ENCODE measurements at regions not wholly inside any gene's neighbourhood (a gene's known extent, or its start where the extent isn't known, plus 50 kb on each side); places are given as distances from the start of the nearest gene placed in this dataset.

DNA sequence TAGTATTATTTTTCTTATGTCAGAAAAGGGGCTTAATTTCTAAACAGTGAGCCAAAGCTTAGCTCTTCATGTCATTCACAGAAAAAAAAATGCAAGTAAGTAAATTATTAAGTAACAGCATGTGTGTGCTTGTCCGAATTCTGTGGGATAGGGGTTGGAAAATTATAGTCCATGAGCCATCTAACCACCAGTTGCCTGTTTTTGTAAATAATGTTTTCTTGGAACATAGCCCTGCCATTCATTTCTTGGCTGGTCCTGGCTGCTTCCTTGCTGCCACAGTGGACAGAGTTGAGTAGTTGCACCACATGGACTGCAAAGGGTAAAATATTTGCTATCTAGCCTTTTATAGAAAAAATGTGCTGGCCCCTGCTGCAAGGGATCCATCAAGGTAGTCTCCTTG is 513.7 kb upstream of the WWC1 start:
- Histone ChIP-seq H3K9me3 (ENCODE audit: control insufficient read depth, low read length) (no peaks in the 10 kb centered on the region), H3K4me1 (ENCODE audit: control insufficient read depth, insufficient read depth, low read length, poor library complexity, severe bottlenecking) (no peaks in the 10 kb centered on the region), H3K4me3 (ENCODE audit: insufficient read depth, low read depth, low read length, poor library complexity, severe bottlenecking) (no peak overlapping the region), H3K27me3 (replicated peaks; ENCODE audit: control insufficient read depth, insufficient read depth, low read length, poor library complexity, severe bottlenecking) (no peaks in the 10 kb centered on the region), H3K36me3 (ENCODE audit: control insufficient read depth, insufficient read depth, low read length) (no peaks in the 10 kb centered on the region), H3K27ac (ENCODE audit: insufficient read depth, low read length, poor library complexity, severe bottlenecking) (no peak overlapping the region)
- no peak for DNase-seq

GRCh38 chr5:167778228-167778627 is 513.2 kb upstream of the WWC1 start:
- H3K36me3 ChIP-seq (ENCODE audit: control insufficient read depth, insufficient read depth, low read length): no peaks in the 10 kb centered on the region
- no peaks in the 10 kb centered on the region for H3K4me1 ChIP-seq (ENCODE audit: control insufficient read depth, insufficient read depth, low read length, poor library complexity, severe bottlenecking)
- no peak overlapping the region for H3K27ac ChIP-seq (ENCODE audit: insufficient read depth, low read length, poor library complexity, severe bottlenecking)
- no peaks in the 10 kb centered on the region for H3K27me3 ChIP-seq (replicated peaks; ENCODE audit: control insufficient read depth, insufficient read depth, low read length, poor library complexity, severe bottlenecking)
- H3K4me3 ChIP-seq (ENCODE audit: insufficient read depth, low read depth, low read length, poor library complexity, severe bottlenecking): no peak overlapping the region
- no peak for DNase-seq
- no peaks in the 10 kb centered on the region for H3K9me3 ChIP-seq (ENCODE audit: control insufficient read depth, low read length)

DNA sequence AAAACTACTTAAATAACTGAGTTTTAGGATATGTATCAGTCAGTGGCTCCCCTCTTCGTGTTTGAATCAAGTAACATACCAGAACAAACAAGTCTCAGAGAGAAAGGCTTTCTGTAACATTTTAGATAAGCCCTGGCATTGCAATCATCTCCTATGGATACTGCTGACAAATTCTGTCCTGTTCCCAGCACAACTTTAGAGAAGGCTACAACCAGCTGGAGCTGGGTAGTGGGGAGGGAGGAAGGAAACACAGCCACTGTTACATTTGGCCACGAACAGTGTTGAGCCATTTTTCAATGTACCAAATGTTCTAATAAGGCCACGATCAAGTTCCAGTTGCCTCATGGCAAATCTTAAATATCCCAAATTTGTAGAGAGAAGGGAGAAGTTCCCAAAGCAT is 511.8 kb upstream of the WWC1 start:
- Histone ChIP-seq H3K36me3 (ENCODE audit: control insufficient read depth, insufficient read depth, low read length) (no peaks in the 10 kb centered on the region), H3K4me3 (ENCODE audit: insufficient read depth, low read depth, low read length, poor library complexity, severe bottlenecking) (no peak overlapping the region), H3K4me1 (ENCODE audit: control insufficient read depth, insufficient read depth, low read length, poor library complexity, severe bottlenecking) (no peaks in the 10 kb centered on the region), H3K9me3 (ENCODE audit: control insufficient read depth, low read length) (no peaks in the 10 kb centered on the region), H3K27me3 (replicated peaks; ENCODE audit: control insufficient read depth, insufficient read depth, low read length, poor library complexity, severe bottlenecking) (no peaks in the 10 kb centered on the region), H3K27ac (ENCODE audit: insufficient read depth, low read length, poor library complexity, severe bottlenecking) (no peak overlapping the region)
- no peak for DNase-seq

- no peaks in the 10 kb centered on the region for H3K9me3 ChIP-seq (ENCODE audit: control insufficient read depth, low read length)
- no peak overlapping the region for H3K4me3 ChIP-seq (ENCODE audit: insufficient read depth, low read depth, low read length, poor library complexity, severe bottlenecking)
- no peak for DNase-seq
- H3K36me3 ChIP-seq (ENCODE audit: control insufficient read depth, insufficient read depth, low read length): no peaks in the 10 kb centered on the region
- H3K27ac ChIP-seq (ENCODE audit: insufficient read depth, low read length, poor library complexity, severe bottlenecking): no peak overlapping the region
- no peaks in the 10 kb centered on the region for H3K4me1 ChIP-seq (ENCODE audit: control insufficient read depth, insufficient read depth, low read length, poor library complexity, severe bottlenecking)
- no peaks in the 10 kb centered on the region for H3K27me3 ChIP-seq (replicated peaks; ENCODE audit: control insufficient read depth, insufficient read depth, low read length, poor library complexity, severe bottlenecking)
Measured at GRCh38 chr5:167780177-167780576, 511.3 kb upstream of the WWC1 start.

GRCh38 chr5:167783145-167783817 is 508.2 kb upstream of the WWC1 start:
- H3K4me1 ChIP-seq (ENCODE audit: control insufficient read depth, insufficient read depth, low read length, poor library complexity, severe bottlenecking): no peaks in the 10 kb centered on the region
- no peak for DNase-seq
- H3K27ac ChIP-seq (ENCODE audit: insufficient read depth, low read length, poor library complexity, severe bottlenecking): no peak overlapping the region

GRCh38 chr5:167785106-167785505 is 506.3 kb upstream of the WWC1 start:
- no peak for DNase-seq
- Histone ChIP-seq H3K27ac (ENCODE audit: insufficient read depth, low read length, poor library complexity, severe bottlenecking) (no peak overlapping the region), H3K4me1 (ENCODE audit: control insufficient read depth, insufficient read depth, low read length, poor library complexity, severe bottlenecking) (no peaks in the 10 kb centered on the region), H3K27me3 (replicated peaks; ENCODE audit: control insufficient read depth, insufficient read depth, low read length, poor library complexity, severe bottlenecking) (no peaks in the 10 kb centered on the region), H3K4me3 (ENCODE audit: insufficient read depth, low read depth, low read length, poor library complexity, severe bottlenecking) (no peak overlapping the region), H3K9me3 (ENCODE audit: control insufficient read depth, low read length) (no peaks in the 10 kb centered on the region), H3K36me3 (ENCODE audit: control insufficient read depth, insufficient read depth, low read length) (no peaks in the 10 kb centered on the region)

More at GRCh38 chr5:167783145-167783817, 508.2 kb upstream of the WWC1 start:
- Histone ChIP-seq H3K36me3 (ENCODE audit: control insufficient read depth, insufficient read depth, low read length) (no peaks in the 10 kb centered on the region), H3K27me3 (replicated peaks; ENCODE audit: control insufficient read depth, insufficient read depth, low read length, poor library complexity, severe bottlenecking) (no peaks in the 10 kb centered on the region), H3K4me3 (ENCODE audit: insufficient read depth, low read depth, low read length, poor library complexity, severe bottlenecking) (no peak overlapping the region), H3K9me3 (ENCODE audit: control insufficient read depth, low read length) (no peaks in the 10 kb centered on the region)

GRCh38 chr5:167785901-167786300 is 505.5 kb upstream of the WWC1 start:
- H3K9me3 ChIP-seq (ENCODE audit: control insufficient read depth, low read length): no peaks in the 10 kb centered on the region
- DNase-seq: no peak
- no peaks in the 10 kb centered on the region for H3K27me3 ChIP-seq (replicated peaks; ENCODE audit: control insufficient read depth, insufficient read depth, low read length, poor library complexity, severe bottlenecking)
- H3K27ac ChIP-seq (ENCODE audit: insufficient read depth, low read length, poor library complexity, severe bottlenecking): no peak overlapping the region
- H3K4me3 ChIP-seq (ENCODE audit: insufficient read depth, low read depth, low read length, poor library complexity, severe bottlenecking): no peak overlapping the region
- no peaks in the 10 kb centered on the region for H3K4me1 ChIP-seq (ENCODE audit: control insufficient read depth, insufficient read depth, low read length, poor library complexity, severe bottlenecking)
- H3K36me3 ChIP-seq (ENCODE audit: control insufficient read depth, insufficient read depth, low read length): no peaks in the 10 kb centered on the region

GRCh38 chr5:167786871-167787578 is 504.4 kb upstream of the WWC1 start:
- H3K27me3 ChIP-seq (replicated peaks; ENCODE audit: control insufficient read depth, insufficient read depth, low read length, poor library complexity, severe bottlenecking): no peaks in the 10 kb centered on the region
- no peaks in the 10 kb centered on the region for H3K36me3 ChIP-seq (ENCODE audit: control insufficient read depth, insufficient read depth, low read length)
- no peaks in the 10 kb centered on the region for H3K4me1 ChIP-seq (ENCODE audit: control insufficient read depth, insufficient read depth, low read length, poor library complexity, severe bottlenecking)
- no peak for DNase-seq
- no peak overlapping the region for H3K4me3 ChIP-seq (ENCODE audit: insufficient read depth, low read depth, low read length, poor library complexity, severe bottlenecking)
- H3K9me3 ChIP-seq (ENCODE audit: control insufficient read depth, low read length): no peaks in the 10 kb centered on the region
- H3K27ac ChIP-seq (ENCODE audit: insufficient read depth, low read length, poor library complexity, severe bottlenecking): no peak overlapping the region

DNA sequence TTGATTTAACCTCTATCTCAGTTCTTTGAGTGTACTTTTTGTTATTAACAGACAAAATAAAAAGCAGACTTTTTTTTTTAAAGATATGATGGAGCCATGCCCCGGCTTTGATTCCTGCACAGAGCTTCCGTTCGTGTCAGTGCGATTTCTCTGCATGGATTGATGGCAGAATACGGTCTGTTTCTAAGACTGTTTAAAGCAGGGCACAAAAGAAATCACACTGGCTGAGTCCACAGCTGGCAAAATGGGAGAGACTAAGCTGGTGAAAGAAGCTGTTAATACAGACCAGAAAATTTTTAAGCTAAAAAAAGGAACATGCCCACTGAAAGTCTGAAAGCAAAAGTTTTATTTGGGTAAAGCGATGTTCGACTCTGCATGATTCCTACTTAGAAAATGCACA is 501.4 kb upstream of the WWC1 start:
- DNase-seq: no peak
- Histone ChIP-seq H3K4me1 (ENCODE audit: control insufficient read depth, insufficient read depth, low read length, poor library complexity, severe bottlenecking) (no peaks in the 10 kb centered on the region), H3K27me3 (replicated peaks; ENCODE audit: control insufficient read depth, insufficient read depth, low read length, poor library complexity, severe bottlenecking) (no peaks in the 10 kb centered on the region), H3K36me3 (ENCODE audit: control insufficient read depth, insufficient read depth, low read length) (no peaks in the 10 kb centered on the region), H3K9me3 (ENCODE audit: control insufficient read depth, low read length) (no peaks in the 10 kb centered on the region), H3K4me3 (ENCODE audit: insufficient read depth, low read depth, low read length, poor library complexity, severe bottlenecking) (no peak overlapping the region), H3K27ac (ENCODE audit: insufficient read depth, low read length, poor library complexity, severe bottlenecking) (no peak overlapping the region)

DNA sequence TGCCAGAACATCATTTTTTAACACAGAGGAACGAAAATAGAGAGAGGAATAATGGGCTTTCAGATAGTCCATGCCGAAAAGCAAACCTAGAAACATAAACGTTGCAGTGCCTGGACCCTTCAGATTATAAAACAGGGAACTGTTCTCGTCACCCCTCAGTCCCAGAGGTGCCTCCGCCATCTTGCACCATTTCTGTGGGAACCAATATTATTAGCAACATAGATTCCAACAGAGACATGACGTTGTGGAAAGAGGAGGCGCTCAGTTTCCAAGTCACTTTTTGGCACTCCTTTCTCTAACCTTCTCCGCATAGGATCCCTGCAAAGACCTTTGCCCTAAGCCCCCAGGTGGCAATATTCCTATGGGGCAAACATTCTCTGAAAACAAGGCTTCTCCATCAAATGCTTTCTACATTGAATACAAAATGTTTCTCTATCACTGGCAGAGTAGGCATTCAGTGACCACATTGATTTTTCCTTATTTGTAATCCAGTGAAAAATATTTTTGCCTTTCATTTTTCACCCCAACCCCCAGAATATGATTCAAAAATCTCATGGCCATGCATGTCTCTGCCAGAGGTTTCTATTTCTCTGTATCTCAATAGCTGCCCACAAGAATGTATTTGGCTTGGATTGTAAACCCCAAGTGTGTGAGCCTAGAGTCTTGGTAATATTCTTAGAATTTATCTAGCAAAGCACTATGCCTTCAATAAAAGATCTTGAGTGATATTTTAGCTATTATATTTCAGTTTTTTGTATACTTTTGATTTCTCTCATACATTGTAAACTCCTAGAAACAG is 500.8 kb upstream of the WWC1 start:
- Histone ChIP-seq H3K27ac (ENCODE audit: insufficient read depth, low read length, poor library complexity, severe bottlenecking) (no peak overlapping the region), H3K4me3 (ENCODE audit: insufficient read depth, low read depth, low read length, poor library complexity, severe bottlenecking) (no peak overlapping the region), H3K9me3 (ENCODE audit: control insufficient read depth, low read length) (no peaks in the 10 kb centered on the region), H3K4me1 (ENCODE audit: control insufficient read depth, insufficient read depth, low read length, poor library complexity, severe bottlenecking) (no peaks in the 10 kb centered on the region), H3K27me3 (replicated peaks; ENCODE audit: control insufficient read depth, insufficient read depth, low read length, poor library complexity, severe bottlenecking) (no peaks in the 10 kb centered on the region), H3K36me3 (ENCODE audit: control insufficient read depth, insufficient read depth, low read length) (no peaks in the 10 kb centered on the region)
- DNase-seq: no peak

All from effector memory CD4-positive, alpha-beta T cell (primary cell).